ENCODE measurements at regions not wholly inside any gene's neighbourhood (a gene's known extent, or its start where the extent isn't known, plus 50 kb on each side); places are given as distances from the start of the nearest gene placed in this dataset.

- in situ Hi-C loops (cut with HindIII; ENCODE audit: low pct_unique_long_range_greater_than_20kb, low sequenced_read_pairs) = no loop called here
- no peak for TF ChIP-seq JUND (IDR thresholded peaks at IDR 0.05; ENCODE audit: low read depth)
- DNase-seq (ENCODE audit: low read depth in 1 of 2, low spot score in 1 of 2) = no peak
These were observed 174.0 kb downstream of the SUCNR1 start for GRCh38 chr3:152047465-152047864.

- DNase-seq (ENCODE audit: low read depth in 1 of 2, low spot score in 1 of 2) = no peak
- TF ChIP-seq JUND (IDR thresholded peaks at IDR 0.05; ENCODE audit: low read depth) = no peak
- in situ Hi-C loops (cut with HindIII; ENCODE audit: low pct_unique_long_range_greater_than_20kb, low sequenced_read_pairs) = no loop called here
These were observed 175.4 kb downstream of the SUCNR1 start for GRCh38 chr3:152048831-152049230.

- no peak for TF ChIP-seq JUND (IDR thresholded peaks at IDR 0.05; ENCODE audit: low read depth)
- in situ Hi-C loops (cut with HindIII; ENCODE audit: low pct_unique_long_range_greater_than_20kb, low sequenced_read_pairs) = no loop called here
These were observed 177.5 kb downstream of the SUCNR1 start for GRCh38 chr3:152050903-152051302.

GRCh38 chr3:152051501-152052404 is 178.3 kb downstream of the SUCNR1 start:
- peak in 1 of 2 experiments; percentile 28 for DNase-seq (ENCODE audit: low read depth in 1 of 2, low spot score in 1 of 2)
- no peak for TF ChIP-seq JUND (IDR thresholded peaks at IDR 0.05; ENCODE audit: low read depth)
- in situ Hi-C loops (cut with HindIII; ENCODE audit: low pct_unique_long_range_greater_than_20kb, low sequenced_read_pairs) = no loop called here

More at GRCh38 chr3:152050903-152051302, 177.5 kb downstream of the SUCNR1 start:
- DNase-seq (ENCODE audit: low read depth in 1 of 2, low spot score in 1 of 2) = no peak

- in situ Hi-C loops (cut with HindIII; ENCODE audit: low pct_unique_long_range_greater_than_20kb, low sequenced_read_pairs) = no loop called here
- TF ChIP-seq JUND (IDR thresholded peaks at IDR 0.05; ENCODE audit: low read depth) = no peak
- DNase-seq (ENCODE audit: low read depth in 1 of 2, low spot score in 1 of 2) = peak in 1 of 2 experiments; percentile 31
These were observed 180.4 kb downstream of the SUCNR1 start for GRCh38 chr3:152053866-152054265.

- no peak for TF ChIP-seq JUND (IDR thresholded peaks at IDR 0.05; ENCODE audit: low read depth)
- in situ Hi-C loops (cut with HindIII; ENCODE audit: low pct_unique_long_range_greater_than_20kb, low sequenced_read_pairs) = no loop called here
- no peak for DNase-seq (ENCODE audit: low read depth in 1 of 2, low spot score in 1 of 2)
These were observed 180.9 kb downstream of the SUCNR1 start for GRCh38 chr3:152054315-152054714.

- DNase-seq (ENCODE audit: low read depth in 1 of 2, low spot score in 1 of 2) = peak in 1 of 2 experiments; percentile 85
- in situ Hi-C loops (cut with HindIII; ENCODE audit: low pct_unique_long_range_greater_than_20kb, low sequenced_read_pairs) = no loop called here
- TF ChIP-seq JUND (IDR thresholded peaks at IDR 0.05; ENCODE audit: low read depth) = no peak
These were observed 182.6 kb downstream of the SUCNR1 start for GRCh38 chr3:152056073-152056472.

GRCh38 chr3:152056481-152056880 is 183.0 kb downstream of the SUCNR1 start:
- DNase-seq (ENCODE audit: low read depth in 1 of 2, low spot score in 1 of 2) = no peak
- in situ Hi-C loops (cut with HindIII; ENCODE audit: low pct_unique_long_range_greater_than_20kb, low sequenced_read_pairs) = no loop called here
- no peak for TF ChIP-seq JUND (IDR thresholded peaks at IDR 0.05; ENCODE audit: low read depth)

GRCh38 chr3:152056987-152057386 is 183.5 kb downstream of the SUCNR1 start:
- DNase-seq (ENCODE audit: low read depth in 1 of 2, low spot score in 1 of 2) = peak in 1 of 2 experiments; percentile 58
- in situ Hi-C loops (cut with HindIII; ENCODE audit: low pct_unique_long_range_greater_than_20kb, low sequenced_read_pairs) = no loop called here
- TF ChIP-seq JUND (IDR thresholded peaks at IDR 0.05; ENCODE audit: low read depth) = no peak

- DNase-seq (ENCODE audit: low read depth in 1 of 2, low spot score in 1 of 2) = no peak
- in situ Hi-C loops (cut with HindIII; ENCODE audit: low pct_unique_long_range_greater_than_20kb, low sequenced_read_pairs) = no loop called here
These were observed 185.4 kb downstream of the SUCNR1 start for GRCh38 chr3:152058856-152059255.

GRCh38 chr3:152060701-152061100 is 187.3 kb downstream of the SUCNR1 start:
- DNase-seq (ENCODE audit: low read depth in 1 of 2, low spot score in 1 of 2) = peak in 1 of 2 experiments; percentile 84
- no peak for TF ChIP-seq JUND (IDR thresholded peaks at IDR 0.05; ENCODE audit: low read depth)

More at GRCh38 chr3:152058856-152059255, 185.4 kb downstream of the SUCNR1 start:
- no peak for TF ChIP-seq JUND (IDR thresholded peaks at IDR 0.05; ENCODE audit: low read depth)

GRCh38 chr3:152061296-152061695 is 187.9 kb downstream of the SUCNR1 start:
- no peak for TF ChIP-seq JUND (IDR thresholded peaks at IDR 0.05; ENCODE audit: low read depth)
- in situ Hi-C loops (cut with HindIII; ENCODE audit: low pct_unique_long_range_greater_than_20kb, low sequenced_read_pairs) = no loop called here
- peak in 1 of 2 experiments; percentile 20 for DNase-seq (ENCODE audit: low read depth in 1 of 2, low spot score in 1 of 2)

More at GRCh38 chr3:152060701-152061100, 187.3 kb downstream of the SUCNR1 start:
- in situ Hi-C loops (cut with HindIII; ENCODE audit: low pct_unique_long_range_greater_than_20kb, low sequenced_read_pairs) = no loop called here

- no peak for TF ChIP-seq JUND (IDR thresholded peaks at IDR 0.05; ENCODE audit: low read depth)
- no peak for DNase-seq (ENCODE audit: low read depth in 1 of 2, low spot score in 1 of 2)
- in situ Hi-C loops (cut with HindIII; ENCODE audit: low pct_unique_long_range_greater_than_20kb, low sequenced_read_pairs) = no loop called here
These were observed 196.4 kb downstream of the SUCNR1 start for GRCh38 chr3:152069871-152070270.
